K562 (cell line): ENCODE measurements at regions not wholly inside any gene's neighbourhood (a gene's known extent, or its start where the extent isn't known, plus 50 kb on each side); places are given as distances from the start of the nearest gene placed in this dataset.

Experiments
- ATAC-seq: fragments of 200-7000 bp; cut with Tn5 transposase; 3 replicates; pipeline ENCODE4 v1.9.1; 2020; ENCODE audit warnings: moderate library complexity
- BruUV-seq: library from RNA; stranded (reverse); fragments of 400-500 nt; replicated peaks from 2 replicates; lab custom pipeline; 2021; lab: Mats Ljungman, UMichigan
- CTCF ChIA-PET: fragments of 300-600 bp; formaldehyde crosslinking; extraction: SDS; loops from one replicate; lab custom pipeline; 2021; ENCODE audit warnings: low intra/inter-chr PET ratio; lab: Yijun Ruan, JAX
- POLR2A ChIA-PET: fragments of 300-600, 350-650 bp; sonication (Branson Sonifier 250); formaldehyde crosslinking; extraction: SDS; loops from one replicate; lab custom pipeline; 2021; ENCODE audit warnings: antibody characterized with exemption, inconsistent platforms; lab: Yijun Ruan, JAX
- DNase-seq, 4 experiments: peaks; one replicate each; pipeline versions ENCODE4 v3.0.0 to v3.0.0-alpha.2; 2011 to 2018; ENCODE audit warnings: low spot score in 3 of 4, mixed read lengths in 3 of 4; ENCODE audit errors: extremely low read depth in 1 of 4
- FAIRE-seq: peaks from 2 replicates; lab custom pipeline; 2011; peaks lifted over from hg19 to GRCh38; lab: Jason Lieb, UNC
- H2AFZ ChIP-seq: 2 replicates; pipeline ENCODE4 v1.6.0; 2011; ENCODE audit warnings: low read depth, low read length, control low read depth, inconsistent platforms
- H3K27ac ChIP-seq: fragments of 200-600 bp; 3 replicates; pipeline ENCODE4 v1.8.0; 2011; ENCODE audit warnings: low read depth, mild to moderate bottlenecking, control low read depth, inconsistent platforms, low read length, moderate library complexity, mixed read lengths; ENCODE audit errors: extremely low read depth
- H3K27me3 ChIP-seq, 2 experiments: fragments of 300-600 bp in 1 of 2; 2 replicates in 1 of 2; 3 replicates in 1 of 2; pipeline versions ENCODE4 v1.6.0 to v1.8.0; 2011; ENCODE audit warnings: inconsistent platforms in 2 of 2, low read length in 2 of 2, mild to moderate bottlenecking in 1 of 2, mixed read lengths in 1 of 2, moderate library complexity in 1 of 2; ENCODE audit not compliant: control insufficient read depth in 2 of 2, insufficient read depth in 2 of 2
- H3K36me3 ChIP-seq: fragments of 300-600 bp; 3 replicates; pipeline ENCODE4 v1.8.0; 2011; ENCODE audit warnings: mild to moderate bottlenecking, low read length, inconsistent platforms; ENCODE audit not compliant: control insufficient read depth, insufficient read depth
- H3K4me1 ChIP-seq, 2 experiments: fragments of 200-600 bp in 1 of 2; replicated peaks in 1 of 2; 2 replicates in 1 of 2; 3 replicates in 1 of 2; pipeline versions ENCODE4 v1.5.1 to v1.8.0; 2011; ENCODE audit warnings: inconsistent platforms in 2 of 2, low read length in 2 of 2, mild to moderate bottlenecking in 1 of 2, mixed read lengths in 1 of 2, moderate library complexity in 1 of 2; ENCODE audit not compliant: control insufficient read depth in 2 of 2, insufficient read depth in 2 of 2
- H3K4me2 ChIP-seq: 2 replicates; pipeline ENCODE4 v1.6.1; 2011; ENCODE audit warnings: low read length, control low read depth, inconsistent platforms, mixed read lengths; ENCODE audit not compliant: insufficient read depth
- H3K4me3 ChIP-seq: fragments of 200-600 bp; sonication (generic), shearing (Covaris generic); 2 replicates; pipeline ENCODE4 v1.5.1; 2016; ENCODE audit warnings: control low read depth, inconsistent platforms
- H3K79me2 ChIP-seq: fragments of 200-600 bp; 3 replicates; pipeline ENCODE4 v1.8.0; 2011; ENCODE audit warnings: low read length, inconsistent platforms; ENCODE audit not compliant: control insufficient read depth, insufficient read depth
- H3K9ac ChIP-seq, 2 experiments: 2 replicates each; pipeline versions ENCODE4 v1.6.0 to v1.6.1; 2011; ENCODE audit warnings: low read depth in 2 of 2, low read length in 2 of 2, control low read depth in 1 of 2, inconsistent platforms in 1 of 2, mild to moderate bottlenecking in 1 of 2, mixed read lengths in 1 of 2; ENCODE audit not compliant: insufficient read depth in 1 of 2
- H3K9me1 ChIP-seq: one replicate; pipeline ENCODE4 v1.6.0; 2011; ENCODE audit warnings: inconsistent platforms, mild to moderate bottlenecking, low read length, moderate library complexity; ENCODE audit not compliant: control insufficient read depth, insufficient read depth
- H3K9me3 ChIP-seq: replicated peaks from 2 replicates; pipeline ENCODE4 v1.5.1; 2011; ENCODE audit warnings: low read depth, low read length, inconsistent platforms; ENCODE audit not compliant: control insufficient read depth, insufficient read depth
- H4K20me1 ChIP-seq: replicated peaks from 2 replicates; pipeline ENCODE4 v1.6.1; 2011; ENCODE audit warnings: low read length, inconsistent platforms, mixed read lengths; ENCODE audit not compliant: control insufficient read depth, insufficient read depth
- ARHGAP35 ChIP-seq: fragments of 450-650 bp; IDR thresholded peaks from 2 replicates; pipeline ENCODE4 v1.6.1; 2018; ENCODE audit not compliant: partially characterized antibody
- E2F3 ChIP-seq: fragments of 250-450 bp; sonication (Bioruptor Pico); IDR thresholded peaks from 2 replicates; pipeline ENCODE4 v1.4.0; 2020; ENCODE audit warnings: mild to moderate bottlenecking
- EP300 ChIP-seq: IDR thresholded peaks from 2 replicates; pipeline ENCODE4 v1.6.1; 2012; ENCODE audit warnings: low read length, improper control_type of control experiment
- GATA2 ChIP-seq: sonication (generic); formaldehyde crosslinking; IDR thresholded peaks from 2 replicates; pipeline ENCODE4 v1.4.0; 2020; ENCODE audit warnings: mild to moderate bottlenecking, missing genetic modification reagents
- MTA3 ChIP-seq: fragments of 450-650 bp; formaldehyde crosslinking; IDR thresholded peaks from 2 replicates; pipeline ENCODE4 v1.6.1; 2017; ENCODE audit warnings: mild to moderate bottlenecking, borderline replicate concordance
- NR2C1 ChIP-seq, 2 experiments: fragments of 450-650 bp; IDR thresholded peaks; 2 replicates each; pipeline ENCODE4 v1.6.1; 2017; ENCODE audit warnings: mild to moderate bottlenecking in 2 of 2, antibody characterized with exemption in 1 of 2, inconsistent platforms in 1 of 2, missing compliant biosample characterization in 1 of 2, missing genetic modification characterization in 1 of 2
- PRDM10 ChIP-seq: fragments of 450-650 bp; IDR thresholded peaks from 2 replicates; pipeline ENCODE4 v1.6.1; 2018; ENCODE audit not compliant: partially characterized antibody
- PREB ChIP-seq: sonication (generic); formaldehyde crosslinking; IDR thresholded peaks from 2 replicates; pipeline ENCODE4 v1.8.1; 2023; ENCODE audit warnings: mild to moderate bottlenecking, missing genetic modification reagents
- SMARCA4 ChIP-seq: fragments of 450-650 bp; IDR thresholded peaks from 2 replicates; pipeline ENCODE4 v1.6.1; 2016
- SOX6 ChIP-seq: fragments of 450-650 bp; IDR thresholded peaks from 2 replicates; pipeline ENCODE4 v1.6.1; 2014; ENCODE audit warnings: mild to moderate bottlenecking
- TAL1 ChIP-seq: fragments of 450-650 bp; IDR thresholded peaks from 2 replicates; pipeline ENCODE4 v1.6.1; 2016; ENCODE audit warnings: mild to moderate bottlenecking
- TCF3 ChIP-seq: sonication (generic); formaldehyde crosslinking; IDR thresholded peaks from 2 replicates; pipeline ENCODE4 v1.4.0; 2020; ENCODE audit warnings: mild to moderate bottlenecking, missing genetic modification reagents
- ZHX1 ChIP-seq: fragments of 150-350 bp; conservative IDR thresholded peaks from 2 replicates; pipeline ENCODE4 v1.6.1; 2014; ENCODE audit warnings: low read length
- ZNF280B ChIP-seq: fragments of 250-450 bp; sonication (Bioruptor Pico); IDR thresholded peaks from 2 replicates; pipeline ENCODE4 v1.5.1; 2021; ENCODE audit warnings: mild to moderate bottlenecking
- in situ Hi-C: fragments of 300-500 bp; cut with MboI; formaldehyde crosslinking; loops from 4 replicates; pipeline ENCODE4 v1.15.0; 2018; ENCODE audit warnings: inconsistent platforms, mixed read lengths
- intact Hi-C: fragments of 100-400 bp; cut with micrococcal nuclease; formaldehyde crosslinking; loops from 2 replicates; pipeline ENCODE4 v1.14.2; 2022

GRCh38 chr18:70385474-70385873, 96.6 kb downstream of the SOCS6 start:
- H3K9ac ChIP-seq = no peak overlapping the region
- H3K4me1 ChIP-seq = peaks cover 6 to 9% of the 10 kb centered on the region in 2 experiments; a peak in 4 of 5 replicates
- in situ Hi-C loops = no loop called here
- intact Hi-C loops = no loop called here
- peak overlapping the region; percentile 59 for H3K27ac ChIP-seq
- no peaks in the 10 kb centered on the region for H3K36me3 ChIP-seq
- no peaks in the 10 kb centered on the region for H4K20me1 ChIP-seq
- DNase-seq = peak in 3 of 4 experiments; percentile 10 to 50 (median 32)
- H3K79me2 ChIP-seq = no peaks in the 10 kb centered on the region
- H3K9me3 ChIP-seq = no peaks in the 10 kb centered on the region
- H3K4me3 ChIP-seq = no peak overlapping the region
- H3K4me2 ChIP-seq = peak overlapping the region; percentile 37; the same call in 1 of the 2 replicates
- ChIA-PET CTCF (no interaction called here), POLR2A (no interaction called here)
- peak overlapping the region; percentile 87 for H2AFZ ChIP-seq
- H3K27me3 ChIP-seq = no peaks in the 10 kb centered on the region
- peak; percentile 49 for ATAC-seq
- peak; percentile 70 for FAIRE-seq
- no TSS peak for BruUV-seq
- H3K9me1 ChIP-seq = no peaks in the 10 kb centered on the region
- peak; percentile 89 for TF ChIP-seq SOX6
- TF ChIP-seq SMARCA4 = 0 out of 2 replicates have a peak, but pooled peaks have one; percentile 16
- TF ChIP-seq PREB (CRISPR knock-in tag) = no peak
- no peak for TF ChIP-seq PRDM10
- no peak for TF ChIP-seq ZNF280B (CRISPR knock-in tag)
- TF ChIP-seq EP300 = 0 out of 2 replicates have a peak, but pooled peaks have one; percentile 23
- TF ChIP-seq NR2C1 (IDR thresholded peaks at IDR 0.05) = no peak
- no peak for TF ChIP-seq NR2C1 (tag; IDR thresholded peaks at IDR 0.05)
- TF ChIP-seq ZHX1 = no peak
- TF ChIP-seq ARHGAP35 = no peak
- TF ChIP-seq GATA2 (CRISPR knock-in tag) = peak; percentile 23; the same call in 1 of the 2 replicates
- TF ChIP-seq E2F3 (CRISPR knock-in tag) = no peak
- TF ChIP-seq TAL1 = peak; percentile 24; the same call in 1 of the 2 replicates
- TF ChIP-seq TCF3 (CRISPR knock-in tag) = peak; percentile 25; the same call in 1 of the 2 replicates
- TF ChIP-seq MTA3 = no peak
